ENCODE measurements at regions not wholly inside any gene's neighbourhood (a gene's known extent, or its start where the extent isn't known, plus 50 kb on each side); places are given as distances from the start of the nearest gene placed in this dataset.
"Not testable (repeated sequence)": the region's sequence is repeated elsewhere in the genome, so short reads cannot be mapped to it uniquely, and the experiment has no call there.

DNA sequence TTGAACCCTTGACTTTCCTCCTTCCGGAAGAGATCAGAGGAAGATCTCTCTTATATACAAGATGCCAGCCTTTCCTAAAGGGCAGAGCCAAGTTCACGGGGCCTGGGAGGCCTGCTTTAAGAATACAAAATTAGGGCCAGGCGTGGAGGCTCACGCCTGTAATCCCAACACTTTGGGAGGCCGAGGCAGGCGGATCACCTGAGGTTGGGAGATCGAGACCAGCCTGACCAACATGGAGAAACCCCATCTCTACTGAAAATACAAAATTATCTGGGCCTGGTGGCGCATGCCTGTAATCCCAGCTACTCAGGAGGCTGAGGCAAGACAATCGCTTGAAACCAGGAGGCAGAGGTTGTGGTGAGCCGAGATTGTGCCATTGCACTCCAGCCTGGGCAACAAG lies 108.2 kb upstream of the SPDYE9 start:
- H3K4me3 ChIP-seq (replicated peaks in 1 of 3; ENCODE audit: low read depth in 2 of 3, low read length in 3 of 3); intact Hi-C loops (cut with micrococcal nuclease); H3K4me2 ChIP-seq (replicated peaks; ENCODE audit: extremely low read depth, low read length, poor library complexity, severe bottlenecking); H3K27ac Mint-ChIP-seq; H3K9me3 ChIP-seq (replicated peaks in 1 of 2; ENCODE audit: control insufficient read depth in 1 of 2, insufficient read depth in 1 of 2, low read length in 2 of 2); H3K4me3 Mint-ChIP-seq; H3K27ac ChIP-seq (ENCODE audit: low read depth in 1 of 2, low read length in 2 of 2); H3K79me2 ChIP-seq (ENCODE audit: insufficient read depth, low read length); H3K4me1 Mint-ChIP-seq; DNase-seq; H4K20me1 ChIP-seq (ENCODE audit: insufficient read depth, low read length); H3K4me1 ChIP-seq (ENCODE audit: control insufficient read depth in 1 of 2, insufficient read depth in 2 of 2, low read length in 2 of 2); H3K9ac ChIP-seq (ENCODE audit: insufficient read depth, low read length, poor library complexity, severe bottlenecking); H2AFZ ChIP-seq (ENCODE audit: insufficient read depth, low read depth, low read length, poor library complexity, severe bottlenecking); H3K9me3 Mint-ChIP-seq; H3K27me3 Mint-ChIP-seq (ENCODE audit: low read depth in 3 of 3); H3K36me3 ChIP-seq (replicated peaks in 1 of 2; ENCODE audit: control insufficient read depth in 1 of 2, insufficient read depth in 2 of 2, low read length in 2 of 2); H3K36me3 Mint-ChIP-seq; H3K27me3 ChIP-seq (ENCODE audit: control insufficient read depth in 2 of 2, insufficient read depth in 2 of 2, low read length in 2 of 2): not testable (repeated sequence)
- no CpG with 5 or more reads among the region's 10 CpGs for WGBS (ENCODE audit: insufficient coverage)

GRCh38 chr7:73190483-73191155 lies 104.8 kb upstream of the SPDYE9 start:
- intact Hi-C loops (cut with micrococcal nuclease) = not testable (repeated sequence)
- WGBS (ENCODE audit: insufficient coverage) = no CpG with 5 or more reads among the region's 9 CpGs

DNA sequence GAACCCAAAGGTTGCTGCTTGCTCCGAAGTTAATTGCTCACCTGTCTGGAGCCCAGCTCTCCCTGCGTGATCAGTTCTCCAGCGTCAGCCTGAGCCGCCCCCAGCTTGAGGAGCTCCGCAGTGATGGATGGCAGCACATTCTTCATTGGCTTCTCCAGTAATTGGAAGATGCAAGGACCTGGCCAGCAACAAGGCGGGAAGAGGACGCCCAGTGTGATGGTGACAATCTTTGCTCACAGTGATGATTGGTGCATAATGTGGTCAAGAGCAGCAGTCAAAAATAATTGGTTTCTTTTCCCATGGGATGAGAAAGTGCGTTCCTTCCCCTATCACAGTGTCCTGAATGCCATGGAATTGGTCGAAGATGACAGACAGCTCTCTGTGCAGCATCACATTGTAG lies 102.4 kb upstream of the SPDYE9 start:
- H3K36me3 ChIP-seq (replicated peaks in 1 of 2; ENCODE audit: control insufficient read depth in 1 of 2, insufficient read depth in 2 of 2, low read length in 2 of 2); H3K27ac Mint-ChIP-seq; H3K27ac ChIP-seq (ENCODE audit: low read depth in 1 of 2, low read length in 2 of 2); H3K27me3 ChIP-seq (ENCODE audit: control insufficient read depth in 2 of 2, insufficient read depth in 2 of 2, low read length in 2 of 2); H3K9me3 ChIP-seq (replicated peaks in 1 of 2; ENCODE audit: control insufficient read depth in 1 of 2, insufficient read depth in 1 of 2, low read length in 2 of 2); H4K20me1 ChIP-seq (ENCODE audit: insufficient read depth, low read length); H3K4me3 Mint-ChIP-seq; H3K4me3 ChIP-seq (replicated peaks in 1 of 3; ENCODE audit: low read depth in 2 of 3, low read length in 3 of 3); H3K27me3 Mint-ChIP-seq (ENCODE audit: low read depth in 3 of 3); H3K4me1 ChIP-seq (ENCODE audit: control insufficient read depth in 1 of 2, insufficient read depth in 2 of 2, low read length in 2 of 2); H3K9me3 Mint-ChIP-seq; H2AFZ ChIP-seq (ENCODE audit: insufficient read depth, low read depth, low read length, poor library complexity, severe bottlenecking); DNase-seq; H3K79me2 ChIP-seq (ENCODE audit: insufficient read depth, low read length); H3K4me2 ChIP-seq (replicated peaks; ENCODE audit: extremely low read depth, low read length, poor library complexity, severe bottlenecking); intact Hi-C loops (cut with micrococcal nuclease); H3K36me3 Mint-ChIP-seq; H3K4me1 Mint-ChIP-seq; H3K9ac ChIP-seq (ENCODE audit: insufficient read depth, low read length, poor library complexity, severe bottlenecking): not testable (repeated sequence)
- no CpG with 5 or more reads among the region's 9 CpGs for WGBS (ENCODE audit: insufficient coverage)

More at GRCh38 chr7:73190483-73191155, 104.8 kb upstream of the SPDYE9 start:
- H3K79me2 ChIP-seq (ENCODE audit: insufficient read depth, low read length); H3K9me3 Mint-ChIP-seq; H3K27me3 ChIP-seq (ENCODE audit: control insufficient read depth in 2 of 2, insufficient read depth in 2 of 2, low read length in 2 of 2); H3K36me3 ChIP-seq (replicated peaks in 1 of 2; ENCODE audit: control insufficient read depth in 1 of 2, insufficient read depth in 2 of 2, low read length in 2 of 2); H3K27me3 Mint-ChIP-seq (ENCODE audit: low read depth in 3 of 3); H3K4me3 Mint-ChIP-seq; H4K20me1 ChIP-seq (ENCODE audit: insufficient read depth, low read length); H3K4me3 ChIP-seq (replicated peaks in 1 of 3; ENCODE audit: low read depth in 2 of 3, low read length in 3 of 3); H3K4me1 ChIP-seq (ENCODE audit: control insufficient read depth in 1 of 2, insufficient read depth in 2 of 2, low read length in 2 of 2); H3K9me3 ChIP-seq (replicated peaks in 1 of 2; ENCODE audit: control insufficient read depth in 1 of 2, insufficient read depth in 1 of 2, low read length in 2 of 2); H2AFZ ChIP-seq (ENCODE audit: insufficient read depth, low read depth, low read length, poor library complexity, severe bottlenecking); H3K4me1 Mint-ChIP-seq; H3K9ac ChIP-seq (ENCODE audit: insufficient read depth, low read length, poor library complexity, severe bottlenecking); DNase-seq; H3K36me3 Mint-ChIP-seq; H3K27ac ChIP-seq (ENCODE audit: low read depth in 1 of 2, low read length in 2 of 2); H3K4me2 ChIP-seq (replicated peaks; ENCODE audit: extremely low read depth, low read length, poor library complexity, severe bottlenecking): not testable (repeated sequence)
- peak overlapping the region in 6 of 7 donors; percentile 40 to 84 (median 72) for H3K27ac Mint-ChIP-seq

GRCh38 chr7:73186589-73187309 lies 100.9 kb upstream of the SPDYE9 start:
- H3K9me3 Mint-ChIP-seq; H3K4me2 ChIP-seq (replicated peaks; ENCODE audit: extremely low read depth, low read length, poor library complexity, severe bottlenecking); H3K9me3 ChIP-seq (replicated peaks in 1 of 2; ENCODE audit: control insufficient read depth in 1 of 2, insufficient read depth in 1 of 2, low read length in 2 of 2); H3K4me1 ChIP-seq (ENCODE audit: control insufficient read depth in 1 of 2, insufficient read depth in 2 of 2, low read length in 2 of 2); H3K4me3 Mint-ChIP-seq; H3K27me3 Mint-ChIP-seq (ENCODE audit: low read depth in 3 of 3); H3K27me3 ChIP-seq (ENCODE audit: control insufficient read depth in 2 of 2, insufficient read depth in 2 of 2, low read length in 2 of 2); H4K20me1 ChIP-seq (ENCODE audit: insufficient read depth, low read length); H3K27ac Mint-ChIP-seq; DNase-seq; H2AFZ ChIP-seq (ENCODE audit: insufficient read depth, low read depth, low read length, poor library complexity, severe bottlenecking); H3K4me1 Mint-ChIP-seq; H3K36me3 ChIP-seq (replicated peaks in 1 of 2; ENCODE audit: control insufficient read depth in 1 of 2, insufficient read depth in 2 of 2, low read length in 2 of 2); H3K79me2 ChIP-seq (ENCODE audit: insufficient read depth, low read length); H3K4me3 ChIP-seq (replicated peaks in 1 of 3; ENCODE audit: low read depth in 2 of 3, low read length in 3 of 3); intact Hi-C loops (cut with micrococcal nuclease); H3K9ac ChIP-seq (ENCODE audit: insufficient read depth, low read length, poor library complexity, severe bottlenecking); H3K27ac ChIP-seq (ENCODE audit: low read depth in 1 of 2, low read length in 2 of 2); H3K36me3 Mint-ChIP-seq: not testable (repeated sequence)
- WGBS (ENCODE audit: insufficient coverage) = no CpG with 5 or more reads among the region's 14 CpGs

All from CD14-positive monocyte (primary cell).